Vagina (tissue), 2 donors: ENCODE measurements at regions not wholly inside any gene's neighbourhood (a gene's known extent, or its start where the extent isn't known, plus 50 kb on each side); places are given as distances from the start of the nearest gene placed in this dataset.

ENCODE experiments used
- POLR2AphosphoS5 ChIP-seq, 2 donors: sonication (generic); formaldehyde crosslinking; IDR thresholded peaks; one replicate each; pipeline ENCODE4 v1.9.0; 2017; ENCODE audit warnings: antibody characterized with exemption in 2 of 2, mild to moderate bottlenecking in 2 of 2, low read depth in 1 of 2; ENCODE audit not compliant: insufficient read depth in 1 of 2
- TF ChIP-seq, protein P1 (sequence below), 3 experiments: fragments of 450-650 bp in 2 of 3; fragments of 200-600 bp in 1 of 3; sonication (generic) in 1 of 3; IDR thresholded peaks; one replicate each; pipeline ENCODE4 v1.5.1; 2017 to 2019; ENCODE audit warnings: antibody characterized with exemption in 3 of 3, mild to moderate bottlenecking in 2 of 3, moderate library complexity in 2 of 3

DNA sequence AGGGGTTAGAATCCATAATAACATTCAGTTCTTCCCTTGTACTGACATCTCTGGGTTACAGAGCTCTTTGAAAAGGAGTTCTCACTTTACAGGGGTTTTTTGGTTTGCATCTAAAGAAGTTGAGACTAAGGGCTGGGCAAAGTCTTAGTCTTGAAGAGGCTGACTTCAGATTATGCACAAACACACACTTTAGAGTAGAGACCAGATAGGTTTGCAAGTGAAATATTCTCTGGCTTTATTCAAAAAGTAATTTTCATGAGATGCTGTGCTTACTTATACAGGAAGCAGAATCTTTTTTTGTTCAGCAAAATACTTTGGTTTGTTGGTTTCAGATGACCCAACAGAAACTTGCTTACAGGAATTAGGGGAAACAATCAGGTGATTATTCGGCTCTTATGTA is 410.9 kb upstream of the LRRTM1 start:
- no peak for TF ChIP-seq POLR2AphosphoS5 (IDR thresholded peaks at IDR 0.05; ENCODE audit: insufficient read depth in 1 of 2, low read depth in 1 of 2)
- TF ChIP-seq, protein P1, sequence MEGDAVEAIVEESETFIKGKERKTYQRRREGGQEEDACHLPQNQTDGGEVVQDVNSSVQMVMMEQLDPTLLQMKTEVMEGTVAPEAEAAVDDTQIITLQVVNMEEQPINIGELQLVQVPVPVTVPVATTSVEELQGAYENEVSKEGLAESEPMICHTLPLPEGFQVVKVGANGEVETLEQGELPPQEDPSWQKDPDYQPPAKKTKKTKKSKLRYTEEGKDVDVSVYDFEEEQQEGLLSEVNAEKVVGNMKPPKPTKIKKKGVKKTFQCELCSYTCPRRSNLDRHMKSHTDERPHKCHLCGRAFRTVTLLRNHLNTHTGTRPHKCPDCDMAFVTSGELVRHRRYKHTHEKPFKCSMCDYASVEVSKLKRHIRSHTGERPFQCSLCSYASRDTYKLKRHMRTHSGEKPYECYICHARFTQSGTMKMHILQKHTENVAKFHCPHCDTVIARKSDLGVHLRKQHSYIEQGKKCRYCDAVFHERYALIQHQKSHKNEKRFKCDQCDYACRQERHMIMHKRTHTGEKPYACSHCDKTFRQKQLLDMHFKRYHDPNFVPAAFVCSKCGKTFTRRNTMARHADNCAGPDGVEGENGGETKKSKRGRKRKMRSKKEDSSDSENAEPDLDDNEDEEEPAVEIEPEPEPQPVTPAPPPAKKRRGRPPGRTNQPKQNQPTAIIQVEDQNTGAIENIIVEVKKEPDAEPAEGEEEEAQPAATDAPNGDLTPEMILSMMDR (IDR thresholded peaks at IDR 0.05) = no peak
